OCI-LY1 (cell line): ENCODE measurements at regions not wholly inside any gene's neighbourhood (a gene's known extent, or its start where the extent isn't known, plus 50 kb on each side); places are given as distances from the start of the nearest gene placed in this dataset.

Experiments
- CTCF ChIP-seq: fragments of 200-600 bp; sonication (generic), shearing (Covaris generic); IDR thresholded peaks from 2 replicates; pipeline ENCODE4 v1.5.1; 2017; ENCODE audit warnings: mild to moderate bottlenecking, antibody characterized with exemption, low read length, moderate library complexity, mixed read lengths
- EZH2 ChIP-seq: fragments of 200-600 bp; sonication (generic), shearing (Covaris generic); IDR thresholded peaks from 2 replicates; pipeline ENCODE4 v1.8.0; 2017; ENCODE audit warnings: borderline replicate concordance, mixed run types, mild to moderate bottlenecking, antibody characterized with exemption, low read length, moderate library complexity, mixed read lengths

GRCh38 chr11:70503468-70504221, 105.3 kb downstream of the CTTN start:
- TF ChIP-seq EZH2 (no peak), CTCF (no peak)
